ENCODE measurements at regions not wholly inside any gene's neighbourhood (a gene's known extent, or its start where the extent isn't known, plus 50 kb on each side); places are given as distances from the start of the nearest gene placed in this dataset.
"Not testable (repeated sequence)": the region's sequence is repeated elsewhere in the genome, so short reads cannot be mapped to it uniquely, and the experiment has no call there.

DNA sequence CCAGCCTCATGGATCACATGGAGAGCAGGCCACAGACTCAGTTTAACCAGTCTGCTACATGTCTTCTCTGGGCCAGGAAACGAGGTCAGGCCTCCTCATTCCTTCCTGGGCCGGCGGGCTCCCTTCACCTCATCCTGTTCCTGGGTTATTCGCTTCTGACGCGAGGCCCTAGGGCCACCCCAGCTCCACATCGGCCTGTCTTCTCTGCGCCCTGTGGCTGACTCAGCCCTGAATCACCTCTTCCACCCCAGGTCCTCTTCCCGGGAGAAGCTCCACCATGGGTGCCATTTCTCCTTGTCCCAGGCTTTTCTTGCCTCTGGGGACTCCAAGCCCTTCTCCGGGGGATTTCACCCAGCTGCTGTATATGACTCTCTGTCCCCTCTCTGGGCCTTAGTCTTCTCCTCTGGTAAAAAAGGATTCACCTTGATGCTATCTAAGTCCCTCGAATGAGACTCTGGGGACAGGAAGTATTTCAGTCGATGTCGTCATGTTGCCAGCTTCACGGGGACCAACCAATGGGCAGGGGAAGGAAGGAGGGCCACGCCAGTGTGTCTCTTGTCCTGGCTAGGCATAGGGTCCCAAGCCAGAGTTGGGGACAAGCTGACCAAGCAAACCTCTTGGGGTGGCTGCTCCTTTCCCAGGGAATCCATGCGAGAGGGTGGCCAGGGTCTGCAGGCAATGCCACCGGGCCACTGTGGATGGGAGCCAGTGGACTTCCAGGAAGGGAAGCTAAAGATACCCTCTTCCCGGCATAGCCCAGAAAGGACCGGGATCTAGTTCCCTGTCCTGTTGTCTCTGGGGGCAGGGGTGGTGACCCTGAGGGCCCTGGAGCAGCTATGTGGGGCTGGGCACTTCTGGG is 58.7 kb downstream of the SOCS3 start:
- H3K27me3 ChIP-seq, result no peaks in the 10 kb centered on the region
- no peaks in the 10 kb centered on the region for H3K4me1 ChIP-seq
- no peak for DNase-seq
- no peaks in the 10 kb centered on the region for H3K9me3 ChIP-seq
- intact Hi-C loops (cut with DNase I; ENCODE audit: low total_unique reads), result no loop called here
- no peak for TF ChIP-seq POLR2AphosphoS5 (IDR thresholded peaks at IDR 0.05)
- no peak for TF ChIP-seq CTCF (IDR thresholded peaks at IDR 0.05)
- TF ChIP-seq EP300 (IDR thresholded peaks at IDR 0.05), result no peak
- TF ChIP-seq POLR2A (IDR thresholded peaks at IDR 0.05), result no peak
- H3K4me3 ChIP-seq, result no peak overlapping the region
- H3K36me3 ChIP-seq, result no peaks in the 10 kb centered on the region
- 84 to 90% (median 89%) methylated on average over 14 to 19 of the region's 19 CpGs for WGBS, 5 donors
- H3K27ac ChIP-seq, result no peak overlapping the region

DNA sequence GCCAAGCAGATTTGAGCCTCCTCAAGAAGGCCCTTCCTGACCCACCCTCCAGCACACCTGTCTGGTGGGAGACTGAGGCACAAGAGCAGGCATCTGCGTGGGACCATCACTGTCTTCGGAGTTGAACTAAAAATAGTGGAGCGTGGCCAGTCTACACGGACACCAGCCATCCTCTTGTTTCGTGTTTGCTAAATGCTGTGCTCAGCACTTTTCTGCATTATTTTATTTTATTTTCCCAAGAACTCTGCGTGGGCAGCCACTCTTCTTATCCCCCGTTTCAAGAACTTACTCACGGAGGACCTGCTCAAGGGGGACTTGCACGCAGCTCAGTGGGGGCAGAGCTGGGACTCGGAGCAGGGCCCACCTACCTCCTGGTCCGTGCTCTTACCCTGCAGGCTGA is 60.8 kb downstream of the SOCS3 start:
- no peak for DNase-seq
- 88 to 95% (median 91%) methylated on average over 11 of the region's 11 CpGs for WGBS, 5 donors
- Histone ChIP-seq H3K4me1 (no peaks in the 10 kb centered on the region), H3K27ac (no peak overlapping the region), H3K27me3 (no peaks in the 10 kb centered on the region), H3K4me3 (no peak overlapping the region), H3K9me3 (no peaks in the 10 kb centered on the region), H3K36me3 (no peaks in the 10 kb centered on the region)
- no peak for TF ChIP-seq EP300 (IDR thresholded peaks at IDR 0.05)
- no peak for TF ChIP-seq POLR2A (IDR thresholded peaks at IDR 0.05)
- no peak for TF ChIP-seq CTCF (IDR thresholded peaks at IDR 0.05)
- TF ChIP-seq POLR2AphosphoS5 (IDR thresholded peaks at IDR 0.05), result no peak
- intact Hi-C loops (cut with DNase I; ENCODE audit: low total_unique reads), result no loop called here

GRCh38 chr17:78294776-78295175 is 63.3 kb downstream of the TMEM235 start:
- intact Hi-C loops (cut with DNase I; ENCODE audit: low total_unique reads), result no loop called here
- WGBS, 5 donors, result 89 to 92% (median 91%) methylated on average over 12 to 15 of the region's 15 CpGs

GRCh38 chr17:78294356-78294755 is 62.9 kb downstream of the TMEM235 start:
- WGBS, 5 donors, result 77 to 93% (median 87%) methylated on average over 7 to 9 of the region's 9 CpGs
- intact Hi-C loops (cut with DNase I; ENCODE audit: low total_unique reads), result no loop called here

More at GRCh38 chr17:78294776-78295175, 63.3 kb downstream of the TMEM235 start:
- Histone ChIP-seq H3K27ac (no peak overlapping the region), H3K27me3 (no peaks in the 10 kb centered on the region), H3K4me1 (peaks cover 4 to 8% (median 7%) of the 10 kb centered on the region in 4 donors), H3K36me3 (no peaks in the 10 kb centered on the region), H3K9me3 (no peaks in the 10 kb centered on the region), H3K4me3 (no peak overlapping the region)
- no peak for DNase-seq
- TF ChIP-seq EP300 (IDR thresholded peaks at IDR 0.05) (no peak), POLR2AphosphoS5 (IDR thresholded peaks at IDR 0.05) (no peak), POLR2A (IDR thresholded peaks at IDR 0.05) (no peak)

GRCh38 chr17:78293151-78293550 is 61.7 kb downstream of the TMEM235 start:
- H3K36me3 ChIP-seq; DNase-seq; H3K27ac ChIP-seq; H3K9me3 ChIP-seq; H3K4me3 ChIP-seq; intact Hi-C loops (cut with DNase I; ENCODE audit: low total_unique reads); H3K27me3 ChIP-seq: not testable (repeated sequence)
- peaks cover 4 to 15% (median 9%) of the 10 kb centered on the region in 4 donors for H3K4me1 ChIP-seq
- 70 to 91% (median 82%) methylated on average over 6 of the region's 6 CpGs for WGBS, 5 donors

More at GRCh38 chr17:78294356-78294755, 62.9 kb downstream of the TMEM235 start:
- Histone ChIP-seq H3K4me3 (no peak overlapping the region), H3K27me3 (no peaks in the 10 kb centered on the region), H3K36me3 (no peaks in the 10 kb centered on the region), H3K9me3 (no peaks in the 10 kb centered on the region), H3K4me1 (peaks cover 4 to 12% (median 9%) of the 10 kb centered on the region in 4 donors), H3K27ac (no peak overlapping the region)
- TF ChIP-seq POLR2AphosphoS5 (IDR thresholded peaks at IDR 0.05) (no peak), CTCF (IDR thresholded peaks at IDR 0.05) (no peak), EP300 (IDR thresholded peaks at IDR 0.05) (no peak)
- DNase-seq, result no peak

Measured in stomach (tissue), 8 donors.